ENCODE measurements at regions not wholly inside any gene's neighbourhood (a gene's known extent, or its start where the extent isn't known, plus 50 kb on each side); places are given as distances from the start of the nearest gene placed in this dataset.

DNA sequence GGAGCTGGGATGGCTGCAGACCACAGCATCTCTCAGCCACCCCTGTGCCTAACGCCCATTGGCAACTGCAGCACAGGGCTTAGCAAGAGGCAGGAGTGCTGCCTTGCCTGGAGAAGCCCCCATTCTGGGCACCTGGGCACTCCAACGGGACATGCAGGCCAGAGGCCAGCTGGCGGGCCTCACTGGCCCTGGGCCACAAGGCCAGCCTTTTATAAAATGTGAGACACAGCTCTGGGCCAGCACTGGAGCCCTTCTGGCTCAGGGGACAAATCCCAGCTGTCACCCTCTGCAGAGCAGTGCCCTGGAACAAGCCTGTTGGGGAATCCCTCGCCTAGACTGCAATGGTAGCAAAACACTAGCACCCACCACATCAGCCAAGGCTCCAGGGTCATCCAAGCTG, 171.8 kb downstream of the WSCD1 start (continued):
- TF ChIP-seq MGA (IDR thresholded peaks at IDR 0.05) (no peak), NR4A1 (CRISPR knock-in tag; IDR thresholded peaks at IDR 0.05) (no peak), NR4A1 (tag; IDR thresholded peaks at IDR 0.05) (no peak), MXD1 (CRISPR knock-in tag; IDR thresholded peaks at IDR 0.05; ENCODE audit: borderline replicate concordance, poor library complexity, severe bottlenecking) (no peak), L3MBTL2 (IDR thresholded peaks at IDR 0.05) (no peak), CTBP1 (IDR thresholded peaks at IDR 0.05; ENCODE audit: borderline replicate concordance) (no peak), CHD2 (IDR thresholded peaks at IDR 0.05; ENCODE audit: low read depth, low read length) (no peak), SAFB2 (IDR thresholded peaks at IDR 0.05; ENCODE audit: borderline replicate concordance, low read depth, low read length, severe bottlenecking) (no peak)
- TF ChIP-seq, protein P1, sequence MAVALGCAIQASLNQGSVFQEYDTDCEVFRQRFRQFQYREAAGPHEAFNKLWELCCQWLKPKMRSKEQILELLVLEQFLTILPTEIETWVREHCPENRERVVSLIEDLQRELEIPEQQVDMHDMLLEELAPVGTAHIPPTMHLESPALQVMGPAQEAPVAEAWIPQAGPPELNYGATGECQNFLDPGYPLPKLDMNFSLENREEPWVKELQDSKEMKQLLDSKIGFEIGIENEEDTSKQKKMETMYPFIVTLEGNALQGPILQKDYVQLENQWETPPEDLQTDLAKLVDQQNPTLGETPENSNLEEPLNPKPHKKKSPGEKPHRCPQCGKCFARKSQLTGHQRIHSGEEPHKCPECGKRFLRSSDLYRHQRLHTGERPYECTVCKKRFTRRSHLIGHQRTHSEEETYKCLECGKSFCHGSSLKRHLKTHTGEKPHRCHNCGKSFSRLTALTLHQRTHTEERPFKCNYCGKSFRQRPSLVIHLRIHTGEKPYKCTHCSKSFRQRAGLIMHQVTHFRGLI (CRISPR knock-in tag; IDR thresholded peaks at IDR 0.05) = no peak

Measured in K562 (cell line).